H9 (cell line): ENCODE measurements at regions not wholly inside any gene's neighbourhood (a gene's known extent, or its start where the extent isn't known, plus 50 kb on each side); places are given as distances from the start of the nearest gene placed in this dataset.

ENCODE experiments used
- DNase-seq: peaks from one replicate; pipeline ENCODE4 v3.0.0-alpha.2; 2017
- H2AFZ ChIP-seq: one replicate; pipeline ENCODE4 v1.6.1; 2013; ENCODE audit warnings: mild to moderate bottlenecking, low read length, control low read depth, moderate library complexity
- H2AK5ac ChIP-seq: 2 replicates; pipeline ENCODE4 v1.6.1; 2013; ENCODE audit warnings: low read length, control low read depth, mixed read lengths; ENCODE audit not compliant: insufficient read length
- H2BK120ac ChIP-seq: one replicate; pipeline ENCODE4 v1.6.1; 2013; ENCODE audit warnings: low read depth, mild to moderate bottlenecking, low read length, control low read depth, inconsistent platforms; ENCODE audit not compliant: poor library complexity, severe bottlenecking
- H2BK12ac ChIP-seq: 2 replicates; pipeline ENCODE4 v1.6.1; 2013; ENCODE audit warnings: low read length, control low read depth, mixed read lengths, low read depth; ENCODE audit not compliant: insufficient read length
- H2BK15ac ChIP-seq: 2 replicates; pipeline ENCODE4 v1.6.1; 2013; ENCODE audit warnings: low read depth, low read length, control low read depth
- H2BK20ac ChIP-seq: one replicate; pipeline ENCODE4 v1.6.1; 2013; ENCODE audit warnings: low read depth, mild to moderate bottlenecking, low read length, control low read depth, inconsistent platforms; ENCODE audit not compliant: poor library complexity, severe bottlenecking
- H2BK5ac ChIP-seq: 2 replicates; pipeline ENCODE4 v1.6.1; 2013; ENCODE audit warnings: low read length, control low read depth, mixed read lengths; ENCODE audit not compliant: insufficient read length
- H3K14ac ChIP-seq: 2 replicates; pipeline ENCODE4 v1.6.1; 2013; ENCODE audit warnings: low read length, control low read depth; ENCODE audit not compliant: insufficient read depth
- H3K18ac ChIP-seq: 2 replicates; pipeline ENCODE4 v1.6.1; 2013; ENCODE audit warnings: low read depth, mild to moderate bottlenecking, mixed read lengths, low read length, control low read depth; ENCODE audit not compliant: insufficient read length
- H3K23ac ChIP-seq: 2 replicates; pipeline ENCODE4 v1.6.1; 2013; ENCODE audit warnings: low read length, control low read depth, mixed read lengths, low read depth; ENCODE audit not compliant: insufficient read length
- H3K23me2 ChIP-seq: 2 replicates; pipeline ENCODE4 v1.6.1; 2013; ENCODE audit warnings: low read depth, mild to moderate bottlenecking, mixed read lengths, low read length, control low read depth; ENCODE audit not compliant: insufficient read length, poor library complexity, severe bottlenecking
- H3K27ac ChIP-seq: 2 replicates; pipeline ENCODE4 v1.5.1; 2013; ENCODE audit warnings: low read length, control low read depth, mixed read lengths, low read depth; ENCODE audit not compliant: insufficient read length
- H3K27me3 ChIP-seq: 2 replicates; pipeline ENCODE4 v1.6.1; 2013; ENCODE audit warnings: low read length, control low read depth, inconsistent platforms; ENCODE audit not compliant: insufficient read depth
- H3K4ac ChIP-seq: 2 replicates; pipeline ENCODE4 v1.6.1; 2013; ENCODE audit warnings: low read depth, mild to moderate bottlenecking, control low read depth, inconsistent platforms, low read length, moderate library complexity
- H3K4me1 ChIP-seq: 2 replicates; pipeline ENCODE4 v1.6.1; 2013; ENCODE audit warnings: low read length, control low read depth, inconsistent platforms; ENCODE audit not compliant: insufficient read depth
- H3K4me2 ChIP-seq: 2 replicates; pipeline ENCODE4 v1.6.1; 2013; ENCODE audit warnings: low read length, control low read depth, mixed read lengths; ENCODE audit not compliant: insufficient read length, insufficient read depth
- H3K56ac ChIP-seq: 2 replicates; pipeline ENCODE4 v1.6.1; 2013; ENCODE audit warnings: low read depth, mild to moderate bottlenecking, mixed read lengths, low read length, control low read depth; ENCODE audit not compliant: insufficient read length
- H3K79me1 ChIP-seq: 2 replicates; pipeline ENCODE4 v1.6.1; 2013; ENCODE audit warnings: low read depth, mild to moderate bottlenecking, moderate library complexity, low read length, control low read depth, inconsistent platforms; ENCODE audit not compliant: insufficient read depth, poor library complexity, severe bottlenecking
- H3K79me2 ChIP-seq: 2 replicates; pipeline ENCODE4 v1.6.1; 2013; ENCODE audit warnings: low read length, control low read depth, inconsistent platforms; ENCODE audit not compliant: insufficient read depth
- H3K9ac ChIP-seq: 2 replicates; pipeline ENCODE4 v1.6.1; 2013; ENCODE audit warnings: low read length, control low read depth, mixed read lengths; ENCODE audit not compliant: insufficient read length; ENCODE audit errors: extremely low read depth
- H3K9me3 ChIP-seq: one replicate; pipeline ENCODE4 v1.6.1; 2013; ENCODE audit warnings: low read depth, low read length, inconsistent platforms; ENCODE audit not compliant: control insufficient read depth
- H3T11ph ChIP-seq: one replicate; pipeline ENCODE4 v1.6.1; 2013; ENCODE audit warnings: mild to moderate bottlenecking, low read length, control low read depth, inconsistent platforms
- H4K20me1 ChIP-seq: one replicate; pipeline ENCODE4 v1.6.1; 2013; ENCODE audit not compliant: control insufficient read depth, insufficient read length, insufficient read depth
- H4K5ac ChIP-seq: 2 replicates; pipeline ENCODE4 v1.6.1; 2013; ENCODE audit warnings: low read depth, mild to moderate bottlenecking, mixed read lengths, low read length, control low read depth; ENCODE audit not compliant: insufficient read length
- H4K8ac ChIP-seq: replicated peaks from 2 replicates; pipeline ENCODE4 v1.6.1; 2013; ENCODE audit warnings: low read length, control low read depth, mixed read lengths, low read depth; ENCODE audit not compliant: insufficient read length
- H4K91ac ChIP-seq: 2 replicates; pipeline ENCODE4 v1.6.1; 2013; ENCODE audit warnings: low read depth, mild to moderate bottlenecking, moderate library complexity, mixed read lengths, low read length, control low read depth; ENCODE audit not compliant: insufficient read length
- H3K27ac Mint-ChIP-seq, 3 experiments: 2 replicates in 2 of 3; 3 replicates in 1 of 3; pipeline ENCODE4 v1.8.0; 2020 to 2021; ENCODE audit warnings: mixed read lengths in 3 of 3, mild to moderate bottlenecking in 1 of 3, moderate library complexity in 1 of 3
- H3K27me3 Mint-ChIP-seq: 2 replicates; pipeline ENCODE4 v1.8.0; 2021; ENCODE audit warnings: low read depth, mild to moderate bottlenecking, moderate library complexity, mixed read lengths
- H3K36me3 Mint-ChIP-seq, 3 experiments: 2 replicates in 2 of 3; 3 replicates in 1 of 3; pipeline ENCODE4 v1.8.0; 2020 to 2021; ENCODE audit warnings: low read depth in 3 of 3, mixed read lengths in 3 of 3; ENCODE audit not compliant: insufficient read depth in 1 of 3
- H3K4me1 Mint-ChIP-seq, 2 experiments: 2 replicates each; pipeline ENCODE4 v1.8.0; 2020; ENCODE audit warnings: mixed read lengths in 2 of 2
- H3K4me3 Mint-ChIP-seq, 2 experiments: 2 replicates in 1 of 2; 3 replicates in 1 of 2; pipeline ENCODE4 v1.8.0; 2020 to 2021; ENCODE audit warnings: mild to moderate bottlenecking in 2 of 2, mixed read lengths in 2 of 2, moderate library complexity in 1 of 2
- H3K9me3 Mint-ChIP-seq, 2 experiments: 2 replicates in 1 of 2; 3 replicates in 1 of 2; pipeline ENCODE4 v1.8.0; 2020; ENCODE audit warnings: mild to moderate bottlenecking in 2 of 2, mixed read lengths in 2 of 2, moderate library complexity in 1 of 2
- CTCF ChIP-seq: fragments of 200-600 bp; sonication (generic); conservative IDR thresholded peaks from 3 replicates; pipeline ENCODE4 v1.8.0; 2021; ENCODE audit warnings: antibody characterized with exemption, mild to moderate bottlenecking
- WGBS: extraction: QIAGEN DNeasy Blood & Tissue Kit; methylation state at CpG from one replicate; pipeline ENCODE4 v1.1.7; 2013; ENCODE audit warnings: missing lambda C conversion rate, low lambda C conversion rate, mixed read lengths; ENCODE audit not compliant: insufficient read length; ENCODE audit errors: extremely low coverage; 5-methylcytosine and 5-hydroxymethylcytosine counted together

GRCh38 chr13:55029280-55029679 is 2000.7 kb downstream of the OLFM4 start:
- no peak overlapping the region for H4K91ac ChIP-seq
- H3K4me2 ChIP-seq: no peak overlapping the region
- Mint-ChIP-seq H3K4me1 (no peaks in the 10 kb centered on the region), H3K4me3 (no peak overlapping the region), H3K27ac (no peak overlapping the region), H3K36me3 (peaks cover 24 to 26% (median 25%) of the 10 kb centered on the region in 3 experiments), H3K27me3 (no peaks in the 10 kb centered on the region), H3K9me3 (peaks cover 22 to 24% of the 10 kb centered on the region in 2 experiments)
- peaks cover 16% of the 10 kb centered on the region for H3K9me3 ChIP-seq
- no peaks in the 10 kb centered on the region for H3K27me3 ChIP-seq
- H3K23ac ChIP-seq: no peak overlapping the region
- no peak overlapping the region for H3K9ac ChIP-seq
- H3K56ac ChIP-seq: no peak overlapping the region
- no peak overlapping the region for H2BK20ac ChIP-seq
- DNase-seq: no peak
- no peak overlapping the region for H3T11ph ChIP-seq
- no peak overlapping the region for H4K5ac ChIP-seq
- no CpG with 5 or more reads among the region's 2 CpGs for WGBS
- no peak overlapping the region for H3K4ac ChIP-seq
- H2BK12ac ChIP-seq: no peak overlapping the region
- no peak overlapping the region for H2AK5ac ChIP-seq
- H2BK120ac ChIP-seq: no peak overlapping the region
- H3K79me1 ChIP-seq: no peaks in the 10 kb centered on the region
- no peaks in the 10 kb centered on the region for H4K20me1 ChIP-seq
- H2BK15ac ChIP-seq: no peak overlapping the region
- H4K8ac ChIP-seq: no peak overlapping the region
- no peak overlapping the region for H2AFZ ChIP-seq
- no peak overlapping the region for H3K14ac ChIP-seq
- no peak overlapping the region for H2BK5ac ChIP-seq
- H3K23me2 ChIP-seq: no peaks in the 10 kb centered on the region
- H3K79me2 ChIP-seq: no peaks in the 10 kb centered on the region
- no peak overlapping the region for H3K18ac ChIP-seq
- no peak for TF ChIP-seq CTCF
- no peaks in the 10 kb centered on the region for H3K4me1 ChIP-seq
- no peak overlapping the region for H3K27ac ChIP-seq
